Large intestine (tissue), 3 donors: ENCODE measurements at regions not wholly inside any gene's neighbourhood (a gene's known extent, or its start where the extent isn't known, plus 50 kb on each side); places are given as distances from the start of the nearest gene placed in this dataset.

ENCODE experiments used
- DNase-seq, 2 donors: peaks; one replicate each; pipeline versions ENCODE4 v3.0.0 to v3.0.0-alpha.2; 2013
- H3K27ac ChIP-seq: one replicate; pipeline ENCODE4 v1.5.1; 2013; ENCODE audit warnings: low read length
- H3K27me3 ChIP-seq: 2 replicates; pipeline ENCODE4 v1.6.1; 2013; ENCODE audit warnings: low read length; ENCODE audit not compliant: control insufficient read depth, insufficient read depth
- H3K36me3 ChIP-seq: 2 replicates; pipeline ENCODE4 v1.6.1; 2013; ENCODE audit warnings: low read length; ENCODE audit not compliant: control insufficient read depth, insufficient read depth
- H3K4me1 ChIP-seq: one replicate; pipeline ENCODE4 v1.6.1; 2013; ENCODE audit warnings: low read length; ENCODE audit not compliant: control insufficient read depth, insufficient read depth
- H3K4me3 ChIP-seq: one replicate; pipeline ENCODE4 v1.5.1; 2013; ENCODE audit warnings: low read length
- H3K9me3 ChIP-seq: one replicate; pipeline ENCODE4 v1.6.1; 2013; ENCODE audit warnings: mild to moderate bottlenecking, low read depth, low read length, moderate library complexity; ENCODE audit not compliant: control insufficient read depth
- WGBS: methylation state at CpG from one replicate; pipeline ENCODE4 v1.1.5; 2013; ENCODE audit warnings: low lambda C conversion rate; ENCODE audit not compliant: insufficient coverage; 5-methylcytosine and 5-hydroxymethylcytosine counted together

- 100% methylated on average over 4 of the region's 18 CpGs for WGBS
- Histone ChIP-seq H3K27ac (no peak overlapping the region), H3K27me3 (peaks cover 8% of the 10 kb centered on the region), H3K9me3 (no peaks in the 10 kb centered on the region), H3K36me3 (no peaks in the 10 kb centered on the region), H3K4me3 (no peak overlapping the region), H3K4me1 (no peaks in the 10 kb centered on the region)
- no peak for DNase-seq
Observed at GRCh38 chr2:5985536-5986385, 293.6 kb downstream of the SOX11 start.

- Histone ChIP-seq H3K4me3 (no peak overlapping the region), H3K9me3 (no peaks in the 10 kb centered on the region), H3K27ac (no peak overlapping the region), H3K4me1 (no peaks in the 10 kb centered on the region), H3K27me3 (no peaks in the 10 kb centered on the region), H3K36me3 (no peaks in the 10 kb centered on the region)
- DNase-seq, result no peak
- 66% methylated on average over 5 of the region's 12 CpGs for WGBS
Observed at GRCh38 chr2:5986801-5987787, 294.9 kb downstream of the SOX11 start.

- Histone ChIP-seq H3K36me3 (no peaks in the 10 kb centered on the region), H3K27ac (no peak overlapping the region), H3K9me3 (no peaks in the 10 kb centered on the region), H3K27me3 (no peaks in the 10 kb centered on the region), H3K4me3 (no peak overlapping the region), H3K4me1 (no peaks in the 10 kb centered on the region)
- no peak for DNase-seq
- WGBS, result no CpG with 5 or more reads among the region's 3 CpGs
Observed at GRCh38 chr2:5988120-5988519, 295.9 kb downstream of the SOX11 start.

GRCh38 chr2:5990086-5990485, 297.9 kb downstream of the SOX11 start:
- H3K27ac ChIP-seq, result no peak overlapping the region
- no peaks in the 10 kb centered on the region for H3K4me1 ChIP-seq
- WGBS, result 100% methylated on average over 2 of the region's 5 CpGs
- no peak overlapping the region for H3K4me3 ChIP-seq
- DNase-seq, result no peak
- no peaks in the 10 kb centered on the region for H3K27me3 ChIP-seq
- no peaks in the 10 kb centered on the region for H3K9me3 ChIP-seq
- H3K36me3 ChIP-seq, result no peaks in the 10 kb centered on the region

GRCh38 chr2:5991305-5991968, 299.3 kb downstream of the SOX11 start:
- no peaks in the 10 kb centered on the region for H3K36me3 ChIP-seq
- no peaks in the 10 kb centered on the region for H3K27me3 ChIP-seq
- H3K9me3 ChIP-seq, result no peaks in the 10 kb centered on the region
- 86% methylated on average over 1 of the region's 8 CpGs for WGBS
- H3K27ac ChIP-seq, result no peak overlapping the region
- H3K4me3 ChIP-seq, result no peak overlapping the region
- DNase-seq, result no peak
- no peaks in the 10 kb centered on the region for H3K4me1 ChIP-seq

- no peaks in the 10 kb centered on the region for H3K4me1 ChIP-seq
- no CpG with 5 or more reads among the region's 1 CpG for WGBS
Observed at GRCh38 chr2:5995832-5996231, 303.6 kb downstream of the SOX11 start.

GRCh38 chr2:6008186-6008585, 316.0 kb downstream of the SOX11 start:
- no CpG with 5 or more reads among the region's 2 CpGs for WGBS
- no peak for DNase-seq
- H3K9me3 ChIP-seq, result no peaks in the 10 kb centered on the region
- H3K27ac ChIP-seq, result no peak overlapping the region
- no peaks in the 10 kb centered on the region for H3K36me3 ChIP-seq
- H3K4me1 ChIP-seq, result no peaks in the 10 kb centered on the region
- H3K27me3 ChIP-seq, result no peaks in the 10 kb centered on the region
- H3K4me3 ChIP-seq, result no peak overlapping the region

More at GRCh38 chr2:5995832-5996231, 303.6 kb downstream of the SOX11 start:
- no peaks in the 10 kb centered on the region for H3K36me3 ChIP-seq
- no peak overlapping the region for H3K4me3 ChIP-seq
- DNase-seq, result no peak
- H3K27me3 ChIP-seq, result no peaks in the 10 kb centered on the region
- H3K27ac ChIP-seq, result no peak overlapping the region
- no peaks in the 10 kb centered on the region for H3K9me3 ChIP-seq

GRCh38 chr2:6008726-6009125, 316.5 kb downstream of the SOX11 start:
- no peaks in the 10 kb centered on the region for H3K36me3 ChIP-seq
- H3K9me3 ChIP-seq, result no peaks in the 10 kb centered on the region
- no peaks in the 10 kb centered on the region for H3K4me1 ChIP-seq
- no peak overlapping the region for H3K4me3 ChIP-seq
- no peak overlapping the region for H3K27ac ChIP-seq
- 100% methylated on average over 1 of the region's 1 CpG for WGBS
- no peak for DNase-seq
- no peaks in the 10 kb centered on the region for H3K27me3 ChIP-seq

GRCh38 chr2:6010163-6010562, 318.0 kb downstream of the SOX11 start:
- H3K36me3 ChIP-seq, result no peaks in the 10 kb centered on the region
- no peaks in the 10 kb centered on the region for H3K27me3 ChIP-seq
- no peak overlapping the region for H3K4me3 ChIP-seq
- no peak for DNase-seq
- no peaks in the 10 kb centered on the region for H3K9me3 ChIP-seq
- WGBS, result no CpG with 5 or more reads among the region's 5 CpGs
- H3K4me1 ChIP-seq, result no peaks in the 10 kb centered on the region
- H3K27ac ChIP-seq, result no peak overlapping the region

GRCh38 chr2:6011921-6012320, 319.7 kb downstream of the SOX11 start:
- 67% methylated on average over 1 of the region's 4 CpGs for WGBS

More at GRCh38 chr2:6011921-6012320, 319.7 kb downstream of the SOX11 start:
- Histone ChIP-seq H3K4me1 (no peaks in the 10 kb centered on the region), H3K9me3 (no peaks in the 10 kb centered on the region), H3K27ac (no peak overlapping the region), H3K27me3 (no peaks in the 10 kb centered on the region), H3K36me3 (no peaks in the 10 kb centered on the region), H3K4me3 (no peak overlapping the region)
- DNase-seq, result no peak
